ENCODE measurements at regions not wholly inside any gene's neighbourhood (a gene's known extent, or its start where the extent isn't known, plus 50 kb on each side); places are given as distances from the start of the nearest gene placed in this dataset.

- no peak for TF ChIP-seq CTCF (IDR thresholded peaks at IDR 0.05; ENCODE audit: control extremely low read depth in 1 of 3, insufficient read depth in 1 of 3, low read depth in 1 of 3, low read length in 3 of 3)
- no peak for TF ChIP-seq RAD21 (IDR thresholded peaks at IDR 0.05 in 1 of 2, conservative IDR thresholded peaks at IDR 0.05 in 1 of 2; ENCODE audit: low read depth in 2 of 2, low read length in 2 of 2)
- TF ChIP-seq ATF2 (IDR thresholded peaks at IDR 0.05; ENCODE audit: low read length) = no peak
These were observed 100.6 kb upstream of the PLAAT1 start for GRCh38 chr3:193140381-193140780.
